Muscle layer of colon (tissue), 2 donors: ENCODE measurements at regions not wholly inside any gene's neighbourhood (a gene's known extent, or its start where the extent isn't known, plus 50 kb on each side); places are given as distances from the start of the nearest gene placed in this dataset.
A peak's percentile ranks its signal among the peaks of the same experiment; 100 is the strongest.

Experiments
- H3K27ac ChIP-seq: one replicate; pipeline ENCODE4 v1.7.0; 2013; ENCODE audit warnings: low read depth, mild to moderate bottlenecking, low read length, moderate library complexity
- H3K27me3 ChIP-seq, 2 donors: one replicate each; pipeline ENCODE4 v1.7.0; 2013; ENCODE audit warnings: low read length in 2 of 2, mild to moderate bottlenecking in 2 of 2; ENCODE audit not compliant: insufficient read depth in 2 of 2, control insufficient read depth in 1 of 2
- H3K36me3 ChIP-seq: one replicate; pipeline ENCODE4 v1.7.0; 2013; ENCODE audit warnings: mild to moderate bottlenecking, low read length; ENCODE audit not compliant: insufficient read depth
- H3K4me1 ChIP-seq: one replicate; pipeline ENCODE4 v1.7.0; 2013; ENCODE audit warnings: mild to moderate bottlenecking, low read length; ENCODE audit not compliant: insufficient read depth
- H3K4me3 ChIP-seq, 2 donors: one replicate each; pipeline ENCODE4 v1.7.0; 2013; ENCODE audit warnings: low read length in 2 of 2, low read depth in 1 of 2, mild to moderate bottlenecking in 1 of 2, moderate library complexity in 1 of 2
- H3K9ac ChIP-seq: one replicate; pipeline ENCODE4 v1.7.0; 2013; ENCODE audit warnings: low read length
- H3K9me3 ChIP-seq: one replicate; pipeline ENCODE4 v1.7.0; 2013; ENCODE audit warnings: mild to moderate bottlenecking, low read length
- donor health status: abdominal sarcoma.
- donor health status: Adenocarcinoma of cecum.

DNA sequence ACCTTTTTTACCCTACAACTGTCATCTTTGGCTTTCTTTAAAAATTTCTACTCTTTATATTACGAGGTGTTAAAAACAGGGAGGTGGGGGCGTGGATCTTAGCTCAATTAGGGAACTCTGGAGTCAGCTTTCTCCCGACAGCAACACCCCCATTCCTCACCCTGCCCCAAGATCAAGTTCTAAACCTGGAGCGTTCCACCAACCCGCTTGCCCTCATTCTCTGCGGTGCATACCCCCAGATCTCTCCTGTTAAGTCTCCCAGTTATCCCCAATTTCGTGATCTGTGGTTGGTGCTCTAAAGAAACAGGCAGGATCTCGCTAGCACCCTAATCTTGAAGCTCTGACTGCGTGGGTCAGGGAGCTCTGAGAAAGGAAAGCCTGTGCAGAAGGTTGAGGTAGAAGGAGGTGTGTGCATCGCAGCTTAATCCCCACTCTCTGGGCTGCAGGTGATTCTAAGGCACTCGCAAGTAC, 177.3 kb upstream of the NTM start:
- no peak overlapping the region for H3K4me3 ChIP-seq
- H3K27me3 ChIP-seq = no peaks in the 10 kb centered on the region
- no peaks in the 10 kb centered on the region for H3K9me3 ChIP-seq
- H3K9ac ChIP-seq = no peak overlapping the region
- H3K4me1 ChIP-seq = peaks cover 37% of the 10 kb centered on the region
- no peak overlapping the region for H3K27ac ChIP-seq
- no peaks in the 10 kb centered on the region for H3K36me3 ChIP-seq

DNA sequence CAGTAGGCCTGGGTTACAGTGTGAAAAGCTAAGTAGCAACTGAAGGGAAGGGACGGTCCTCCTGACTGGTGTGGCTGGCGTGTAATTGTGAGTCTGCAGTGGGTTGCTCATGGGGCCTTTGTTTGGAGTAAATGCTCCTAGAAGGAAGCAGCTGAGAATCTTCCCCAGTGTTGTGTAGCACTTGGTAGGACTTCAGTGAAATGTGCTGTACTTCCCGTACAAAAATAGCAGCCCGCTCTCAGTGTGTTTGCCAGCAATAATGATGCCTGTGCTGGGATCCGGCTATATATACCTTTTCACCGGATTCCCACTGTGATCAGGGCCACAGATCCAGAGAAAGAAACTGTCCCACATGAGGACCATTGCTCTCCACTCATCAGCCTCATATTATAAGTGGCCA, 175.7 kb upstream of the NTM start:
- Histone ChIP-seq H3K9me3 (no peaks in the 10 kb centered on the region), H3K36me3 (no peaks in the 10 kb centered on the region), H3K9ac (no peak overlapping the region), H3K4me1 (peaks cover 43% of the 10 kb centered on the region), H3K27ac (no peak overlapping the region), H3K4me3 (no peak overlapping the region), H3K27me3 (no peaks in the 10 kb centered on the region)

DNA sequence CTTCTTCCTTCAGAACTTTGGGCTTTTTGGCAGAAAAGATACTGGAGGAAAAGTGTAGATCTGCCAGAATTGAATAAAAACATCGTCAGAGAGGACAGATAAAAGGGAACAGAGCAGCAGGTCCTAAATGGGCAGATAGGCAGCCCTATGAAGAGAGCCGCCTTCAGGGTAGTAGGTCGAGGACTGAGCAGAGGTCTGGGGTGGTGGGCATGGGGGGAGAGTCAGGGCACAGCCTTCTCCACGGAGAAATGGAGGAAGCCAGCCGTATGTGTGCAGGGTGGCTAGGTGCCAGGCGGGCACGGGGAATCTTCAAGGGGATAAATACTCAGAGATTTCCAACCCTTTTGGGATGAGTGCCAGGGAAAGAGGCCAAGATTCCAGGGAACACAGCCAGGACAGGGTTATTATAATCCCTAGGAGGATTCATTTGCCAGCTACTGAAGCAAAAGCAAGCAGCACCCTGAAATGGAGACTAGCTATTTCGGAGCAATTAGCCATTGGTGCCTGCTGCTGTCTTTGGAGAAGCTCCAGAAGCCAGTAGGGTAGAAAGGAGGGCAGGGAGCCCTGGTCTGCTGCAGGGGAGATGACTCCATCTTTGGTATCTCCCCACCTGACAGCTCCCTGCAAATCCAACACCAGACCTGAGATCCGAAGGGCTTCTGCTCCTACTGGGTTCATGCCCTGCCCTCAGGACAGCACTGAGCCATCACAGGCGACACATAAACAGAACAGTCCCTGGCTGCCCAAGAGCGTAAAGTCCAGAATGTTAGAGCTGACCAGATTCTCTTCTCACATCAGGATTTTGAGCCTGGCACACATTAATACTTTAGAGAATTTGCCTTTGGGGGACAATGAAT, 174.5 kb upstream of the NTM start:
- Histone ChIP-seq H3K4me1 (peaks cover 43% of the 10 kb centered on the region), H3K9me3 (no peaks in the 10 kb centered on the region), H3K4me3 (peak overlapping the region in 1 of 2 donors; percentile 16), H3K9ac (no peak overlapping the region), H3K27ac (peak overlapping the region; percentile 6), H3K36me3 (no peaks in the 10 kb centered on the region), H3K27me3 (no peaks in the 10 kb centered on the region)

DNA sequence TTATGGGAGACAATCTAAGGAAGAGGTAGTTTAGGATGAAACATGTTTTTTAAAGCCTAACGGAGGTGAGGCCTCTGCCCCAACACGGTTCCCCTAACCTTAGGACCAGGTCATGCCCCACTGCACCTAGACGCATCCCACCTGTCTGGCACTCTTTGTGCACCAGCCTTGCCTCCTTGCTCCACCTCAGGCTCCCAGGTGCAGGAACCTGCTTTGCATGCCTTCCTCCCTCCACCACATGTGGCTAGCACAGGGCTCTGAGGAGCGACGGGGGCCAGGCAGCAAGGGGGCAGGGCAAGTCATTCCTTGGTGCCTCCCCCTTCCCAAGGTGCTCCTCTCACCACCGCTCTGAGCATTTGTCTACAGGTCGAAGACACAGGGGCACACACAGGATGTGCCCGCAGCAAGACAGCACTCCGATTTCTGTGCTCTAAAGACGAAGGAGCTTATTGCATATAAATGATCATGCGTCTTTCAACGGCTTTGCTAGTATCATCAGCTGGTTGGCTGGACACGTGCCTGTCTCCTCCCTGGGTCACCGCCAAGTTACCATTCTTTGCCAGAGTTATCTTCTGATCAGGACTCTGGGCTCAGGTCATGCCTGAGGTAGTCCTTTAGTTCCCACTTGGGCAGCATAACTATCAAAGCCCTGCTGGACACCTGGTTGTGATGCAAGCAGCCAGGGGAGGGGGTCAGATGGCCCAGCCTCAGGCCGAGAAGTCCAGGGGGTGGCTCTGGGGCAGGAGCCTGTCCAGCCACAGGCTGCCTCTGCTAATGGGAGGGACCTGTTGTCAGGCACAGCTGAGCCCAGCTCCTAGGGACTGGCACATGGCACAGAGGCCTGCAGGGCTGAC, 172.0 kb upstream of the NTM start:
- H3K4me1 ChIP-seq = peaks cover 50% of the 10 kb centered on the region
- no peak overlapping the region for H3K4me3 ChIP-seq
- no peak overlapping the region for H3K27ac ChIP-seq
- H3K9me3 ChIP-seq = no peaks in the 10 kb centered on the region
- no peaks in the 10 kb centered on the region for H3K36me3 ChIP-seq
- H3K9ac ChIP-seq = no peak overlapping the region
- no peaks in the 10 kb centered on the region for H3K27me3 ChIP-seq

DNA sequence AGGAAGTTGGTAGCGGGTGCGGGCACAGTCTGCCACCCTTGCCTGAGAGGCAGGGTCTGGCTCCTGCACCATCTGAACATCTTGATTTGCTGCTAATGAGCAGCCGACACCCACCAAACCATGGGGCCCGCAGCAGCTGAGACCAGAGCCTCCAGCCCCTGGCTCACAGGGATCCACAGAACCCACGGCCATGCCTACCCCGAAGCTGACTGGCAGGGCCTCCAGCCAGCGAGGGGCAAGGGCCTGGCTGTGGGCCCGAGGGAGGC, 171.5 kb upstream of the NTM start:
- Histone ChIP-seq H3K9me3 (no peaks in the 10 kb centered on the region), H3K9ac (no peak overlapping the region), H3K27ac (no peak overlapping the region), H3K4me3 (no peak overlapping the region), H3K36me3 (no peaks in the 10 kb centered on the region), H3K27me3 (no peaks in the 10 kb centered on the region), H3K4me1 (peaks cover 56% of the 10 kb centered on the region)

DNA sequence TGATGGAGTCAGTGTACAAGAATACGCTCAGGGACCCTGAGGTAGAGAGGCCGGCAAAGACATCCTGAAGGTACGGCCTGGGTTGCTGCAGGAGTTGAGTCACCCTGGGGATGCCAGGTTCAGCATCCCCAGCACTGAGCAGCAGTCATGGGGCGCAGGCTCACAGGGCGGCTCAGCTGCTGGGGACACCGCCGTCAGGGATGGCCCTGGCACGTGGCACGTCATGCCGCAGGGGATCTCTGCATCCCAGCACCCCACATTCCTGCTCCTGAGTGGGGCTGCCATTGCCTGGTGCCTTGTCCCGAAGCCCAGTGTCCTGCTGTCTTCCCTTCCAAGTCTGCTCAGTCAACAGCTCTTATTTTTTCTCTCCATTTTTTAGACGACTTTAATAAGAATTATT, 168.7 kb upstream of the NTM start:
- Histone ChIP-seq H3K9ac (no peak overlapping the region), H3K36me3 (no peaks in the 10 kb centered on the region), H3K9me3 (no peaks in the 10 kb centered on the region), H3K4me3 (no peak overlapping the region), H3K4me1 (peaks cover 29% of the 10 kb centered on the region), H3K27ac (no peak overlapping the region), H3K27me3 (no peaks in the 10 kb centered on the region)

DNA sequence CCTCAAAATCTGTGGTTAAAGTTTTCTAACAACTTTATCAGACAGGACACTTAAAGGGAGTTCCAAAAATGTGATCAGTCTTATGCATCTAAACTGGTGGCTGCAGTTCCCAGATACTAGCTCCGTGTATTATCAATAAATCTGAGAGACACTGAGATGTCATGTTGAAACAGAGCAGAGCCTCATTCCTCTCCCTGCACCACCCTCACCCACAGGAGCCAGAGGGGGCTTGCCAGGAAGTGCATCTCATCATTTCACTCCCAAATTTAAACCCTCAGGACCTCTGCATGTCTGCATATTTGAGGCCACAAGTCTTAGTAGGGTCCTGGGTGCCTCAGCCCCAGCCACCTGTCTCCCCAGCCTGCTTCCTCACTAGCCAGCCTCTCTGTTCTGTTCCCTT, 167.4 kb upstream of the NTM start:
- no peak overlapping the region for H3K9ac ChIP-seq
- no peaks in the 10 kb centered on the region for H3K36me3 ChIP-seq
- no peak overlapping the region for H3K4me3 ChIP-seq
- H3K27me3 ChIP-seq = no peaks in the 10 kb centered on the region
- H3K27ac ChIP-seq = no peak overlapping the region
- H3K4me1 ChIP-seq = peaks cover 19% of the 10 kb centered on the region
- no peaks in the 10 kb centered on the region for H3K9me3 ChIP-seq

DNA sequence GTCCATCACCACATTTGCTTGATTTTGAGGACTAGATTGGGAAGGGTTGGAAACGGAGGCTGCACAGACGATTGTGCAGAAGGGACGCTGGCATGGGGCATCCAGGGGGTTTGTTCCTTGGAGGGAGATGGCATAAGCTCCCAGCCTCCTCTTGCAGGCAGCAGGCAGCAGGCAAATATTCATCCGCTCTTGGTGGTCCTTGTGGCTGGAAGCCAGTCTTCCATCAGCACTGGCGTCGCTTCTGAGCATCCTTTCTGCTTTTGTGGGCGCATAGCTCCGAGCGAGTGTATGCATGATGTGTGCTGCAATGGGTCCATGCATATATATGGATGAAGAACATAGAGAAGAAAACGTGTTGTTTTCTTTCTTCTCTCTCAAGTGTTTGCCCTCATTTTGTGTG, 166.1 kb upstream of the NTM start:
- Histone ChIP-seq H3K4me3 (no peak overlapping the region), H3K4me1 (peaks cover 13% of the 10 kb centered on the region), H3K9me3 (no peaks in the 10 kb centered on the region), H3K36me3 (no peaks in the 10 kb centered on the region), H3K9ac (no peak overlapping the region), H3K27ac (no peak overlapping the region), H3K27me3 (no peaks in the 10 kb centered on the region)

DNA sequence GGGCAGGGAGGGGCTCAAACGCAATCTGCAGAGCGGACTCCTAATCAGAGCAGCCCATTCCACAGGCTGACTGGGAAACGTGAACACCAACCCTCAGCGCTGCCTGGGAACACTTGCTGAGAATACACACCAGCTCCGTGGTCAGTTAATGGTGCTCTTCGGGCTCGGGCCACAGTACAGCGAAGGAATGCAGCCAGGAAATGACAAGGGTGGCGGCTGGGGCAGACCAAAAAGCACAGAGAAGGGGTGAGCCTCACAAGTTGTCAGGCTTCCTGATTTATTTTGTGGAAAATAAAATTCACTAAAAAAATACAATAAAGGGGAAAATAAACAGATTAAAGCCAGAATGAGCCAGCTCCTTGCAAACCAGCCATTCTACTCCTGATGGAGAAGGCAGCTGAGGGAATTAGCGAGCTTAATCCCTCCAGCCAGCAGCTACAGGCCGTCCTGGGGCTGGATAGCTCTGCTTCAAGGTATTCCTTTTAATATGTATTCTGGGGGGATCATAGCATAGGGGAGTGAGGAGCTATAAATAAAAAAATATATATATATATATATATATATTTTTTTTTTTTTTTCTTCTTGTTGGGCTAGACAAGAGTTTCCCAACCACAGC, 165.5 kb upstream of the NTM start:
- peaks cover 13% of the 10 kb centered on the region for H3K4me1 ChIP-seq
- H3K9ac ChIP-seq = no peak overlapping the region
- no peaks in the 10 kb centered on the region for H3K27me3 ChIP-seq
- no peak overlapping the region for H3K27ac ChIP-seq
- H3K36me3 ChIP-seq = no peaks in the 10 kb centered on the region
- no peaks in the 10 kb centered on the region for H3K9me3 ChIP-seq
- no peak overlapping the region for H3K4me3 ChIP-seq

DNA sequence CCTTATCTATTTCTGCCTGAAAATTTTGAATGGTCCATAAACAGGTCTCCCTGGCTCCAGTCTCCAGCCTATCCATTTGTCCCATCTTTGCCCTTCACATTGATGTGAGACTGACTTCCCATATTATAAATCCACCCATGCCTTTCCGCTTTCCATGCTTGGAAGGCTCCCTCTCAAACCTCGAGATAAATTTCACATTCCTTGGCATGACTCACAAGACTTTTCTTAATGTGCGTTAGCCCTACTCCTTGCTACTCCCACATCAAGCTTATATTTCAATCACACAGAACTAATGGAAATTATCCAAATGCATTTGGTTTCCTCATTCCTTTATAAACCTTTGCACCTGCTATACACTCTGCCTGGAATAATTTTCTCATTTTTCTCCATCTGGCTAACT, 163.7 kb upstream of the NTM start:
- no peak overlapping the region for H3K27ac ChIP-seq
- H3K9ac ChIP-seq = no peak overlapping the region
- no peaks in the 10 kb centered on the region for H3K27me3 ChIP-seq
- no peaks in the 10 kb centered on the region for H3K9me3 ChIP-seq
- no peak overlapping the region for H3K4me3 ChIP-seq
- peaks cover 16% of the 10 kb centered on the region for H3K4me1 ChIP-seq
- H3K36me3 ChIP-seq = no peaks in the 10 kb centered on the region

DNA sequence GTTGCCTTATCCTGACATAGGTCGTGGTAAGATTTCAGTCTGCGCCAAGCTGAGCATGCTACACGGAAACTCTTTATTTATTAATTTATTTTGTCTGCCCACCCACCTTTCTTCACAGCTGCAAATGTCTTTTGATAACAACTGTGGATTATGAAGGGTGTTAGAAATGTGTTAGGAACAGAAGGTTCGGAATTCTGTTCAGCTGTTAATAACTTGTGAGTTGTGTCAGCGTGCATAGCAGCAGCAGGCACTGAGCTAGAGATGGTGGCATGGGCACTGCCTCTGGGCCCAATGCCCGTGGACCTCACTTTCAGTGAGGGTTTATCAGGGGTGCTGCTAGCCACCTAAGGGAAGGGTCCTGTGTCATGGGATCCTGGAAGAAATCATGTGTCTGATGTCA, 162.5 kb upstream of the NTM start:
- H3K4me3 ChIP-seq = no peak overlapping the region
- peaks cover 14% of the 10 kb centered on the region for H3K4me1 ChIP-seq
- H3K36me3 ChIP-seq = no peaks in the 10 kb centered on the region
- no peaks in the 10 kb centered on the region for H3K27me3 ChIP-seq
- no peaks in the 10 kb centered on the region for H3K9me3 ChIP-seq
- H3K27ac ChIP-seq = no peak overlapping the region
- no peak overlapping the region for H3K9ac ChIP-seq
